ENCODE measurements at regions not wholly inside any gene's neighbourhood (a gene's known extent, or its start where the extent isn't known, plus 50 kb on each side); places are given as distances from the start of the nearest gene placed in this dataset.

DNA sequence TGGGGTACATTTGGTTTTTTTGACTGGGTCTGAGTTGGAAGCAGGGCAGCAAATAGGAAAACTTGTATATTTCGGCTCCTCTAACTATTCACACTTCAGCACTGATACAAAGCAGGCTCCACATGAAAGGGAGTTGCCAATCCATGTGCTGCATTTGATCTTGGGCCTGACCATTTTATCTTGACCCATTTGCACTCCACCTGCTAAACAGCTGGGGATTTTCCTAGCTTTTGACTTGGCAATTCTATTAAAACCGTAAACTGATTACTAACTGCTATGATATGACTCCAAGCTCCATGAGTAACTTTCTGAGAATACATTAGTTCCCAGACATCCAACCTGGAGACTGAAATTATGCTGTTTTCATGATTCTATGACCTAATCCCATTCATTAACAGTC lies 797.1 kb downstream of the BCL11B start:
- H3K27me3 Mint-ChIP-seq (ENCODE audit: low read depth): no peaks in the 10 kb centered on the region
- intact Hi-C loops (cut with micrococcal nuclease): no loop called here
- no peak overlapping the region for H3K4me3 Mint-ChIP-seq
- no peak for DNase-seq
- peaks cover 7% of the 10 kb centered on the region for H3K9me3 Mint-ChIP-seq
- H3K36me3 Mint-ChIP-seq (ENCODE audit: low read depth): peaks cover 2% of the 10 kb centered on the region
- CTCF ChIA-PET: interaction anchor here (0.5 kb wide), 1 partner anchor 65 kb away, joined by 5 read pairs; no protein-coding TSS in a partner anchor
- no peak overlapping the region for H3K27ac Mint-ChIP-seq
- peaks cover 5% of the 10 kb centered on the region for H3K4me1 Mint-ChIP-seq (ENCODE audit: low read depth)

DNA sequence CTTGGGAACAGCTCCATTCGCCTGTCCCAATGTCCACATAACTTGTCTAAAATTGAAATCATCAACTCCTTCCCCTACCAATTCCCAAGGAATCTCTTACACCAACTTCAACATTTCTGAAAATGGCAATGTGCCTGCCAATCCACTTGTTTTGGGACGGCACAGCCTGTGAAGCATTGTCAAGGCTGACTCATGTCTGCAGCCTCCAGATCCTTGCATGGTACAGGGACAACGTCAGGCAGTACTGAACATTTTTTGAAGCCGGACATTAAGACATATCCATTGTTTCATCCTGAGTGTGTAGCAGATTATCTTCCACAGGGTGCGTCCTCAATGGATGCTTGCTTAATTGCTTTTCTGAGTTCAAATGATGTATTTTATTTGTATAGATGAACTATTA lies 794.1 kb downstream of the BCL11B start:
- Mint-ChIP-seq H3K4me1 (ENCODE audit: low read depth) (peaks cover 2% of the 10 kb centered on the region), H3K4me3 (no peak overlapping the region), H3K9me3 (peaks cover 7% of the 10 kb centered on the region), H3K36me3 (ENCODE audit: low read depth) (peaks cover 2% of the 10 kb centered on the region), H3K27ac (no peak overlapping the region), H3K27me3 (ENCODE audit: low read depth) (no peaks in the 10 kb centered on the region)
- CTCF ChIA-PET: interaction anchor here (0.7 kb wide), 1 partner anchor 188 kb away, joined by 3 read pairs; no protein-coding TSS in a partner anchor
- intact Hi-C loops (cut with micrococcal nuclease): no loop called here
- DNase-seq: no peak

DNA sequence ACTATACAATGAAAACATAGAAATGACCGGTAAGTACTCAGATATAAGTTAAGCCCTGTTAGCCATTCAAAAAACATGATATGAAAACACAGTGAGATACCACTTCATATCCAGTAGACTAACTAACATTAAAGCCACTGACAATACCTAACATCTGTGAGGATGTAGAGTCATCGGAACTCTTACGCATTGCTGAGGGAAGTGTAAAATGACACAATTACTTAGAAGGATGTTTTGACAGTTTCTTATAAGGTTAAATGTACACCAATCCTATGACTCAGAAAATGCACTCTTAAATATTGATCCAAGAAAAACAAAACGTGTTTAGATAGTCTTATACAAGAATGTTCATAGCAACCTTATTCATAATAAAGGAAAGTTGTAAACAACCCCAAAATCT lies 782.9 kb downstream of the BCL11B start:
- no peak for DNase-seq
- intact Hi-C loops (cut with micrococcal nuclease): no loop called here
- peaks cover 2% of the 10 kb centered on the region for H3K4me1 Mint-ChIP-seq (ENCODE audit: low read depth)
- peaks cover 16% of the 10 kb centered on the region for H3K9me3 Mint-ChIP-seq
- peaks cover 5% of the 10 kb centered on the region for H3K36me3 Mint-ChIP-seq (ENCODE audit: low read depth)
- CTCF ChIA-PET: no interaction called here
- no peaks in the 10 kb centered on the region for H3K27me3 Mint-ChIP-seq (ENCODE audit: low read depth)
- H3K4me3 Mint-ChIP-seq: no peak overlapping the region
- H3K27ac Mint-ChIP-seq: no peak overlapping the region

DNA sequence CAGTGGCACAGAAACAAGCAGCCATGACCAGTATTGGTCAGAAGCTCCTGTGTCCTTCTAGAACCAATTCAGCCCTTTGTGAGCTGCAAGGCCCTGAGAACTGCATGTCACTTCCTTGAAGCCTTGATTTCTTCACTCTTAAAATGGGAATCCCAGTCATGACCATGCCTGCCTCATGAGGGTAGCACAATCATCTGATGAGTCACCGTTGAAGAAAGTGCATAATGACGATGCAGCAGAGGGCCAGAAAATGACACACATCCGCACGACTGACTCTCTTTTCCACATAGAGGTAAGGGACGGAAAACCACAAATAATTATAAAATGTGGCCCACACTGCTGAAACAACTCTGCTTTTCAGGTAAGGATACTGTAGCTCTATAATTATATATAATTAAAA lies 777.4 kb downstream of the BCL11B start:
- peak; percentile 52 for DNase-seq
- intact Hi-C loops (cut with micrococcal nuclease): no loop called here
- no peak overlapping the region for H3K27ac Mint-ChIP-seq
- no peaks in the 10 kb centered on the region for H3K27me3 Mint-ChIP-seq (ENCODE audit: low read depth)
- peaks cover 19% of the 10 kb centered on the region for H3K4me1 Mint-ChIP-seq (ENCODE audit: low read depth)
- H3K36me3 Mint-ChIP-seq (ENCODE audit: low read depth): no peaks in the 10 kb centered on the region
- CTCF ChIA-PET: interaction anchor here (0.6 kb wide), 3 partner anchors 138 to 1194 kb away, joined by 3 to 4 read pairs (median 4); no protein-coding TSS in a partner anchor
- H3K4me3 Mint-ChIP-seq: no peak overlapping the region
- H3K9me3 Mint-ChIP-seq: no peaks in the 10 kb centered on the region

DNA sequence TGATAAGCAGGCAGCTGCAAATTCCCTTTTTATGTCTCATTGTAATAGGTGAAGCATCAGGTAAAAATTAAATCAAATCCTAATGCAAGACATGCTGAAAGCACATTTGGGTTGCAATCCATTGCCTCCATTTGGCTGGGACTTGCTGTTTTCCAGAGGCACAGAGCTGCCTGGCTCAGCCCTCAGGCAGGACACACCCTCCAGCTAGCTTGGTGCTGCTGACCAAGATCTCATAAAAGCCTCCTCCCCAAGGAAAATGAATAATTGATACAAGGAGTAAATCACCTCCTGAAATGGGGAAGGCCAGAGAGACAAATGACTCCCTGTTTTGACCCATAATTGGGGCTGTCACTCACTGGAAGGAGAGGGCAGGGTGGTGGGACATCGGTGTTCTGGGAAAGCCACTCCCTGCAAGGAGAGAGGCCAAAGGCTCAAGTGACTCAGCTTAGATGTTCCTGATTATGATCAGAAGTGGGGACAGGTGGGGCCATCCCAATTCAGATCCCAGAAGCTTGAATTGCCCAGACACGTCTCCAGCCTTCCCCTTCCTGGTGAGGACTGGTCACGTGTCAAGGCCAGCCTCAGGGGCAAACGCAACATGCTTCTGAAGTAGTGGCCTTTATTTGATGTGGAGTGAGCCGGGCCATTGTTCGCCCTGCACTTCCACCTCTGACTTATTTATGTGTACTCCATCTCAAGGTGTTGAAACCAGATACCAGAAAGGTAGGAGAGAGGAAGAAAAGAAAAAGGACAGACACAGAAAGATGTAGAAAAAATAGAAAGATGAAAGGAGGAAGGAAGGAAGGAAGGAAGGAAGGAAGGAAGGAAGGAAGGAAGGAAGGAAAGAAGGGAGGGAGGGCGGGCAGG lies 773.7 kb downstream of the BCL11B start:
- Mint-ChIP-seq H3K27ac (no peak overlapping the region), H3K27me3 (ENCODE audit: low read depth) (no peaks in the 10 kb centered on the region), H3K4me3 (no peak overlapping the region), H3K4me1 (ENCODE audit: low read depth) (peaks cover 29% of the 10 kb centered on the region), H3K9me3 (no peaks in the 10 kb centered on the region), H3K36me3 (ENCODE audit: low read depth) (no peaks in the 10 kb centered on the region)
- intact Hi-C loops (cut with micrococcal nuclease): no loop called here
- CTCF ChIA-PET: interaction anchor here (0.6 to 0.7 kb wide), 2 partner anchors 326 to 1739 kb away, joined by 3 to 4 read pairs; no protein-coding TSS in a partner anchor
- DNase-seq: no peak

DNA sequence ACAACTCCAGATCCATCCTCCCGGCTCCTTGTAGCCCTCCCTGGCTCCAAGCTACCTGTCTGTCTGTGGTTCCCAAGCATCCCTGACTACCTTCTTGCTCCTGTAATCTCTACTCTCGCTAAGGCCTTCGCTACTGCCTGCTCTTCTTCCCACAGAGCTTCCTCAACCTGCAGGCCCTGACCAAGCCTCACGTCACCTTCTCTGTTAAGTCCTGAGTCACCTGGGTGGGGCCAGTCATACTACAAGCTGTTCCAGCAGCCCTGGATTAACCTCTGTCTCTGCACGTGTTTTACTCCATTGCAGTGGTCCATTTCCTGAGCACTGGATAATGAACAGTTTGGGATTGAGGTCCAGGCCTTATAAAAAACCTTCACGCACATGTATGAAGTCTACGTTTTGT lies 770.7 kb downstream of the BCL11B start:
- Mint-ChIP-seq H3K27ac (no peak overlapping the region), H3K27me3 (ENCODE audit: low read depth) (no peaks in the 10 kb centered on the region), H3K9me3 (no peaks in the 10 kb centered on the region), H3K4me1 (ENCODE audit: low read depth) (peaks cover 18% of the 10 kb centered on the region), H3K36me3 (ENCODE audit: low read depth) (no peaks in the 10 kb centered on the region), H3K4me3 (no peak overlapping the region)
- intact Hi-C loops (cut with micrococcal nuclease): no loop called here
- no peak for DNase-seq
- CTCF ChIA-PET: interaction anchor here (0.6 kb wide), 1 partner anchor 94 kb away, joined by 3 read pairs; no protein-coding TSS in a partner anchor

DNA sequence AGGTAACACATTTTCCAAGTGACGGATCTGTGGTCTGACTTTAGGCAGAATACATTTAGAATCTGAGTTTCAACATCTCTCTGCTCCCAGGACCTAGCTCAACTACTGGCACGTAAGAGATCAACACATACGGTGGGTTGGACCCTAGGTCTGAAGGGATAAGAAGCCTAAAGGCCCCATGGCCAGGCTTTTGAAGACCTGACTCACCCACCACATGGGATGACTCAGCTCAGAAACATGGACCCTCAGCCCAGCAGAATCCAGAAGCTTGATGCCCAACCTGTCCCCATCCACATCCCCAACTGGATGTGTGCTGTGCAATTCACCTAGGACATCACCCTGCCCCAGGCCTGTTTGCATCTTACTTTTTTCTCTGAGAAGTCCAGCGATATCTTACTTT lies 770.2 kb downstream of the BCL11B start:
- no peaks in the 10 kb centered on the region for H3K9me3 Mint-ChIP-seq
- no peak overlapping the region for H3K27ac Mint-ChIP-seq
- H3K27me3 Mint-ChIP-seq (ENCODE audit: low read depth): no peaks in the 10 kb centered on the region
- no peaks in the 10 kb centered on the region for H3K36me3 Mint-ChIP-seq (ENCODE audit: low read depth)
- no peak for DNase-seq
- no peak overlapping the region for H3K4me3 Mint-ChIP-seq
- CTCF ChIA-PET: no interaction called here
- H3K4me1 Mint-ChIP-seq (ENCODE audit: low read depth): peaks cover 18% of the 10 kb centered on the region
- intact Hi-C loops (cut with micrococcal nuclease): no loop called here

DNA sequence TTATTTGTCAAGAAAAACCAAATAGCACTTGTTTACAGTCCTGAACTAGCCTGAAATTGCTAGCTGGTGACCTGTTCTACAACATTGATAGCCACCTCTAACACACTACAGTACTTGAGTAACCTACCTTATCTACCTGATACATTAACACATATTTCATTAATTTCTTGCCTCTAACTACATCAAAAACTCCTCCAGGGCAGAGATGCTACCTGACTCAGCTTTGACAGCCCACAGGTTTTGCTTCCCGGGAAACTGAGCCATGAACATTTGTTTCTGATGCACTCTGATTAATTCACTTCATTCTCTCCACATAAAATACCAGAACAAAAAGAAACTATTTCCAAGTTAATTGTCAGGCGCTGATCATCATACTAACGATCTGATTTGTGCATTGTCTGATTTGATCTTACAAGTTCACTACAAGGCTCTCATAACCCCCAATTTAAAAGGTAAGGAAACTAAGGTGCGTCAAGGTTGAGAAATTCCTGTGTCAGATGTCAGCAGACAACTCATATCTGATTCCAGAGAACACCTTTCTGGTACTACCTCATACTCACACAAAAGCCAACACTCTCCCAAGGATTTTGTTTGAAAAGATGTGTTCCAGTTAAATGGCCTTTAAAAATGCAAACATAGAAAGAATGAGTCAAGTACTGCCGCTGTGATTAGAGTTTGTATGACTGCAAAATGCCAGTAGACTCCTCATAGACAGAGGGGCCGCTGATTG lies 768.7 kb downstream of the BCL11B start:
- no peak for DNase-seq
- Mint-ChIP-seq H3K27me3 (ENCODE audit: low read depth) (no peaks in the 10 kb centered on the region), H3K9me3 (no peaks in the 10 kb centered on the region), H3K27ac (no peak overlapping the region), H3K4me1 (ENCODE audit: low read depth) (peaks cover 17% of the 10 kb centered on the region), H3K4me3 (no peak overlapping the region), H3K36me3 (ENCODE audit: low read depth) (no peaks in the 10 kb centered on the region)
- intact Hi-C loops (cut with micrococcal nuclease): no loop called here
- CTCF ChIA-PET: no interaction called here

DNA sequence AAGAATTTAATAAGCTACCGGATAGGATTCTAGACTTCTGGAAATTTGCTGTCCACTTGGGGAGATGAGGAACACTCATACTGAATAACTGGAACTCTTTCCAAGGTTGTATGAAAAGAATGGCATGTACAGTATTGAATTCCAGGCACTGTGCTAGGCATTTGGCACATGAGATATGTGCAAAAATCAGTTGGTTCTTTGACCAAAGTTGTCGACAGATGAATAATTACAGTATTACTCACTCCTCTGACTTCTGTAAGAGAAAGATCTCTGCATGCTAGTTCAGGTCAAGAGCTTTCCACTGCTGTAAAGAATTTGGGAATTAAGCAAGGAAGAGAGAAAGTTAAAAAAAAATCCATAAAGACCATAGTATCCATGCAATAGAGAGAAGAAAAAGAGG lies 764.7 kb downstream of the BCL11B start:
- Mint-ChIP-seq H3K4me1 (ENCODE audit: low read depth) (peaks cover 30% of the 10 kb centered on the region), H3K27me3 (ENCODE audit: low read depth) (no peaks in the 10 kb centered on the region), H3K27ac (no peak overlapping the region), H3K4me3 (no peak overlapping the region), H3K36me3 (ENCODE audit: low read depth) (no peaks in the 10 kb centered on the region), H3K9me3 (no peaks in the 10 kb centered on the region)
- intact Hi-C loops (cut with micrococcal nuclease): no loop called here
- CTCF ChIA-PET: interaction anchor here (0.6 kb wide), 1 partner anchor 685 kb away, joined by 3 read pairs; no protein-coding TSS in a partner anchor
- no peak for DNase-seq

DNA sequence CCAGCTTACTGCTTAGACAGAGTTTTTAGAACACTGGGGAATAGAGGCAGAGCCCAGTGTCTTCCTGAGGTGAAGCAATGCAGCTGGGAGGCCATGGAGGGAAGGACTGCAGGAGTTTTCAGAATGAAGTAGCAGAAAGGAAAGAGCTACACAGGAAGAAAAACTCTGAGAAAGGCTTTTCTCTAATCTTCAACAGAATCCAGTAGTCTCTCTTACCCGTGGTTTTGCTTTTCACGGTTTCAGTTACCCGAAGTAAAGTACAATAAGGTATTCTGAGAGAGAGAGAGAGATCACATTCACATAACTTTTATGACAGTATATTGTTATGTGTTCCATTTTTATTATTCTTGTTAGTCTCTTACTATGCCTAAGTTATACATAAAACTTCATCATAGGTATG lies 761.6 kb downstream of the BCL11B start:
- Mint-ChIP-seq H3K36me3 (ENCODE audit: low read depth) (no peaks in the 10 kb centered on the region), H3K4me1 (ENCODE audit: low read depth) (peaks cover 40% of the 10 kb centered on the region), H3K4me3 (no peak overlapping the region), H3K27ac (peak overlapping the region; percentile 47), H3K27me3 (ENCODE audit: low read depth) (no peaks in the 10 kb centered on the region), H3K9me3 (no peaks in the 10 kb centered on the region)
- intact Hi-C loops (cut with micrococcal nuclease): loop anchor here (10.0 kb wide), 1 partner anchor 754 kb away; no protein-coding TSS in a partner anchor
- CTCF ChIA-PET: interaction anchor here (0.6 kb wide), 1 partner anchor 57 kb away, joined by 3 read pairs; no protein-coding TSS in a partner anchor
- no peak for DNase-seq

DNA sequence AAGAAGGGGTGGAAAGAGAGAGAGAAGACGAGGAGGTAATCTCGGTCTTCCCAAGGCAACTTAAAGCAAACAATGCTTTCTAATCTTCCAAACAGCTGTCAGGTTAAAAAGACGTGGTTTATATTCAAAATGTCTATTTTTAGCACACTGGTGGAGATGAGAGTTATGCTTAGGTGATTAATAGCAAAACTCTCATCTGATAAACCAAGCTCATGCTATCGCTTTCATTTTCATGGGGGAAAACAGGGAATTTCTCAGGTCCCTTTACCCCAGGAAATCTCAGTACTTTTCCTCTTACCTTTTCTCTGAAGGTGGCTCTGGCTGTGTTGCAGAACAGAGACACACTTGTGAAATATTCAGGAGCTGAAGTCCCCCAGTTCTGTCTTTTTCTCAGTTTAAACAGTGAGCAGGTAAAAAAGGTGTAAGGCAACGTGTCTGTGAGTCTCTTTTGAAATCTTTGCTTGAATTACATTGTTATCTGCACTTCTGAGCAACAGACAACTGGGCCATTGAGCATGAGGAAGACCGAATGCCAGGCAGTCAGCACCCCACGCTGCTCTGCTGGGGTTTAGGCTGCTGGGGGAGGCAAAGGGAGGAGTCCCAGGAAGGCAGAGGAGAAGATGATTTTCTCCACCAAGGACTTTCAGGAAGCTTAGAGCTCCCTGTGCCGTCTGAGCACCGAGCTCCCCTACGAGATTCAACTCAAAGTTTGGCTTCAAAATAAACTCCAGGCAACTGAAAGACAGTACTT lies 759.3 kb downstream of the BCL11B start:
- intact Hi-C loops (cut with micrococcal nuclease): loop anchor here (2.0 to 10.0 kb wide), 4 partner anchors 36 to 752 kb away; no protein-coding TSS in a partner anchor
- Mint-ChIP-seq H3K27ac (peak overlapping the region; percentile 73), H3K36me3 (ENCODE audit: low read depth) (no peaks in the 10 kb centered on the region), H3K4me3 (peak overlapping the region; percentile 30), H3K27me3 (ENCODE audit: low read depth) (no peaks in the 10 kb centered on the region), H3K4me1 (ENCODE audit: low read depth) (peaks cover 40% of the 10 kb centered on the region), H3K9me3 (no peaks in the 10 kb centered on the region)
- DNase-seq: no peak
- CTCF ChIA-PET: interaction anchor here (0.7 kb wide), 1 partner anchor 752 kb away, joined by 3 read pairs; no protein-coding TSS in a partner anchor

DNA sequence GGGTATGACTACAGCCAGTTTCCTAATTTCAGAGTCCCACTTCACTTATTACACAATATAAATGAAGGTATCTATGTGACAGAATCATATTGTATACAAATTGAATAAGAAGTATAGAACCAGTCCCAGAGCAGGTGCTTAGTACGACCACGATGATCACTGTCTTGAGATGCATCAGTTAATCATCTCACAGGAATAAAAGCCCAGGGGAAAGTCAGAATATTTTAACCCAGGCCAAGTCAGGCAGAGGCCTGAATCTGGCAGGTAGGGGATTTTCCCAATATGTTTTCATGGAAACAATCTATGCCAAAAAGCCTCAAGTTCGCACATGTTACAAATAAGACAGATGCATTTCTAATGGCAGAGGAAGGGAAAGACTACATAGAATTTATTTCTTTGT lies 758.4 kb downstream of the BCL11B start:
- Mint-ChIP-seq H3K4me3 (no peak overlapping the region), H3K4me1 (ENCODE audit: low read depth) (peaks cover 40% of the 10 kb centered on the region), H3K9me3 (no peaks in the 10 kb centered on the region), H3K27me3 (ENCODE audit: low read depth) (no peaks in the 10 kb centered on the region), H3K36me3 (ENCODE audit: low read depth) (no peaks in the 10 kb centered on the region), H3K27ac (peak overlapping the region; percentile 70)
- CTCF ChIA-PET: no interaction called here
- intact Hi-C loops (cut with micrococcal nuclease): loop anchor here (2.0 to 10.0 kb wide), 4 partner anchors 35 to 751 kb away; no protein-coding TSS in a partner anchor
- no peak for DNase-seq

Data from activated naive CD4-positive, alpha-beta T cell treated with anti-CD3 and anti-CD28 coated beads for 36 hours (primary cell).